T-helper 2 cell treated with Interferon-gamma antibody and Interleukin-4, amounts not matched to agents 100 ng/mL and 5 ng/mL, for 36 hours (primary cell): ENCODE measurements at regions not wholly inside any gene's neighbourhood (a gene's known extent, or its start where the extent isn't known, plus 50 kb on each side); places are given as distances from the start of the nearest gene placed in this dataset.
"Not testable (repeated sequence)": the region's sequence is repeated elsewhere in the genome, so short reads cannot be mapped to it uniquely, and the experiment has no call there.

Experiments
- intact Hi-C: fragments of 100-400 bp; cut with micrococcal nuclease; formaldehyde crosslinking; loops from one replicate; pipeline ENCODE4 v1.15.1; 2023

DNA sequence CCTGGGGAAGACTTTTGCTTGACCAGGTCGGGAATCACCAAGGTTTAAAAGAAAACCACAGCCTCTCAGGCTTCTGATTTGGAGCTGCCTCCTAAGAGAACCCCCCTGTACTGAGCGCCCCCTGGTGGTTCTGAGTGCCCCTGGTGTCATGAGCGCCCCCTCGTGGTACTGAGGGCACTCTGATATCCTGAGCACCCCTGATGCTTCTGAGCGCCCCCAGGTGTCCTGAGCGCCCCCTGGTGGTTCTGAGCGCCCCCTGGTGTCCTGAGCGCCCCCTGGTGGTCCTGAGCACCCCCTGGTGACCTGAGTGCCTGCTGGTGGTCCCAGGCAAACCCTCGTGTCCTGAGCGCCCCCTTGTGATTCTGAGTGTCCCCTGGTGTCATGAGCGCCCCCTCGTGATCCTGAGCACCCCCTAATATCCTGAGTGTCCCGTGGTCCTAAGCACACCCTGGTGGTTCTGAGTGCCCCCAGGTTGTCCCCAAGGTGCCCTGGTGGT, 643.8 kb downstream of the TMEM121 start:
- intact Hi-C loops: not testable (repeated sequence)

DNA sequence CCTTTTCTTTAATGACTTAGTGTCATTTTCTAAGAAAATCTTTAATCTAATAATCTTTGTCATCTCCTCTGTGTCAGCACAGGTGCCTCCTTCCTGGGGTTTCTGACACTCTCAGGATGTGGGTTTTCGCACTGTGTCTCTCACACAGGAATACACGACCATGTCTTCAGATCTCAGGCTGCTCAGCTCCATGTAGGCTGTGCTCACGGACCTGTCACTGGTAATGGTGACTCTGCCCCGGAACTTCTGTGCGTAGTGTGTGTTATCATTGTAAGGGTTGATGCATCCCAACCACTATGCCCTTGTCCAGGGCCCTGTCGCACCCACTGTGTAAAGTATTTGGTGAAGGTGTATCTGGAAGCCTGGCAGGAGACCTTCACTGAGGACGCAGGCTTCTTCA, 647.8 kb downstream of the TMEM121 start:
- intact Hi-C loops: no loop called here

DNA sequence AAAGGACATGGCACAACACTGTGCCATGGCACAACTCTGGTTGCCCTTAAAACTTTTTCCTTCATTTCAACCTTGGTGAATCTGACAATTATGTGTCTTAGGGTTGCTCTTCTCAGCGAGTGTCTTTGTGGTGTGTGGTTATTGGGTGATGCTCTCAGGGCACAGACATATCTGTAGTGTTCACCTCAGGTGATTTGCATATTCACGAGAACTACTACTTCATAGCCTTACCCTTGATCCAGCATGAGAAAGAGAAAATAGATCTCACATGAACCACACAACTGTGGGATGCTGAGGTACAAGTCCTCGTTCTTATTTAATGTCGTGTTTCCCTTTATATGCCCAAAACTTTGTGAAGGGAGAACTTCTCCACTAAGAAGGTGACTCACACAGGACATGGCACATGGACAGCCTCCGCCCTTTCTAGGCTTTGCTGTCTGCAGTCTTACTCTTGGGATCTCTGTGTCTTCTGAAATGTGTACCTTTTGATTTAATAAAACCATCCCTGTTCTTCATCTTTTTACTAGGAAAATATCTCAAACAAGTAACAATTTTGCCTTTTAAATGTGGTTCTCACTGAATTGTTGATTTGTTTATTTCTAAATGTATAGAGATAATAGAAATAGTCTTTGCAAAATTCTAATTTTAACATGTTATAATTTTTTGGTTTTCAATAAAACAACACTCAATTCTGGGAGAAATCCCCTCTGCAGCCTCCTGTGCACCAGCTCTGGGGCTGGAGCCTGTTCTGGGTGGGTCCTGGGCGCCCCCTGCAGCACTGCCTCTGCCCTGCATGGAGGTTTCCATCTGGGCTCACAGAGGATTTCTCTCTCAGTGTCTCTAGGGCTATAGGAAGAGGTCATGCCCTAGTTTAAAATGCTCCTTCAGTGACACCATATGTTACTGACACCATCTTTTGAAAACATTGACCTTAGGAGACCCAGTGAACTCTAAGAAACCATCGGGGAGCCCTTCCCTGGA, 651.2 kb downstream of the TMEM121 start:
- intact Hi-C loops: not testable (repeated sequence)

DNA sequence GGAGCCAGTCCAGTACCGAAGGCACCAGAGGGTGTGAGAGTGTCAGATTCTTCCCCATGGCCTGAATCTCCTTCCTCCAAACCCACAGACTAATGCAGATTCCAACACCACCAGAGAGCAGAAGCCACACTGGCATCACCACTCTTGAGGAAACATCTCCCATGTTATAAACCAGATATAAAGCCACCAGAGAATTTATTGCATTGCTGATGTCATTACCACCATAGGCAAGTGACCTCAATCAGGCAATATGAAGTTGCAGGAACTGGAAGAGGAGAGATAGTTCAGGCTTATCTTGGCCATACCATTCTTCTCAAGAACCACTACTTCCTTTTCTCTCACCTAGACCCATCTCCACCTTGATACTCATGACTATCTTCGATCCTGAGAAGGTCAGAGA, 653.4 kb downstream of the TMEM121 start:
- intact Hi-C loops: no loop called here

DNA sequence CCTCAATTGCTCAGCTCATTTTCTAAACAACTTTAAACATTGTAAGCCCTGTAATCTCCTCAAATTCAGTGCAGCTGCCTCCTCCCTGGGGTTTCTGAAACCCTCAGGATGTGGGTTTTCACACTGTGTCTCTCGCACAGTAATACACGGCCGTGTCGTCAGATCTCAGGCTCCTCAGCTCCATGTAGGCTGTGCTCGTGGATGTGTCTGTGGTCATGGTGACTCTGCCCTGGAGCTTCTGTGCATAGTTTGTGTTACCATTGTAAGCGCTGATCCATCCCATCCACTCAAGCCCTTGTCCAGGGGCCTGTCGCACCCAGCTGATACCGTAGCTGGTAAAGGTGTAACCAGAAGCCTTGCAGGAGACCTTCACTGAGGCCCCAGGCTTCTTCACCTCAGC, 658.4 kb downstream of the TMEM121 start:
- intact Hi-C loops: loop anchor here (2.0 kb wide), 1 partner anchor 16 kb away; no protein-coding TSS in a partner anchor

- intact Hi-C loops: loop anchor here (2.0 kb wide), 1 partner anchor 15 kb away; no protein-coding TSS in a partner anchor
Measured at GRCh38 chr14:106185174-106185836, 658.9 kb downstream of the TMEM121 start.

DNA sequence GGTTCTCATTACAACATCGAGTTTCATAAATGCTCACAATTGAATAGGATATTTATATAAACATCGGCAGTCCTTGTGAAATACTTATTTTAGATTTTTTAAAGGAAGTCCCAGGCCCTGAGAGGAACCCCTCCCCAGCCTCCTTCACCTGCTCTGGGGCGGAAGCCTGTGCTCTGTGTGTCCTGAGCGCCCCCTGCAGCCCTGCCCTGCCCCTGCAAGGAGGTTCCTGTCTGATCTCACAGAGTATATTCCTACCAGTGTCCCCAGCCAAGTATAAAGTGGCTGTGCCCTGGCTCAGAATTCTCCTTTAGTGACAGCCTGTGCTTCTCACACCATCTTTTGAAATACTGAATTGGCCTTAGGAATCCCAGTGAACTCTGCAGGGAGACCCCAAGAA, 659.5 kb downstream of the TMEM121 start:
- intact Hi-C loops: loop anchor here (2.0 kb wide), 1 partner anchor 15 kb away; no protein-coding TSS in a partner anchor

- intact Hi-C loops: no loop called here
Measured at GRCh38 chr14:106187216-106187615, 660.8 kb downstream of the TMEM121 start.

- intact Hi-C loops: not testable (repeated sequence)
Measured at GRCh38 chr14:106192701-106193100, 666.3 kb downstream of the TMEM121 start.

DNA sequence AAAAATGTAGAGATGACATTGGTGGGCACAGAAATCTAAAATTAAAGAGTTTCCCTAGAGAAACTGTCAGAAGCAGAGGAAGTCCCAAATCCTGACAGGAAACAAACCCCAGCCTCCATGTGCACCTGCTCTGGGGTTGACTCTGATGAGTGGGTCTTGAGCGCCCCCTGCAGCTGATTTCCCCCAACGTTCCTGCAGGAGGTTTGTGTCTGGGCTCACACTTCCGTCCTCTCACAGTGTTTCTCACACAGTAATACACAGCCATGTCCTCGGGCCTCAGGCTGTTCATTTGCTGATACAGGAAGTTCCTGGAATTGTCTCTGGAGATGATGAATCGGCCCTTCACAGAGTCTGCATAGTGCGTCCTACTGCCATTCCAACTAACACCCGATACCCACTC, 670.1 kb downstream of the TMEM121 start:
- intact Hi-C loops: not testable (repeated sequence)

- intact Hi-C loops: not testable (repeated sequence)
Measured at GRCh38 chr14:106197264-106197663, 670.9 kb downstream of the TMEM121 start.

- intact Hi-C loops: no loop called here
Measured at GRCh38 chr14:106199097-106199496, 672.7 kb downstream of the TMEM121 start.

GRCh38 chr14:106200541-106201315, 674.3 kb downstream of the TMEM121 start:
- intact Hi-C loops: loop anchor here (2.0 kb wide), 1 partner anchor 16 kb away; no protein-coding TSS in a partner anchor

DNA sequence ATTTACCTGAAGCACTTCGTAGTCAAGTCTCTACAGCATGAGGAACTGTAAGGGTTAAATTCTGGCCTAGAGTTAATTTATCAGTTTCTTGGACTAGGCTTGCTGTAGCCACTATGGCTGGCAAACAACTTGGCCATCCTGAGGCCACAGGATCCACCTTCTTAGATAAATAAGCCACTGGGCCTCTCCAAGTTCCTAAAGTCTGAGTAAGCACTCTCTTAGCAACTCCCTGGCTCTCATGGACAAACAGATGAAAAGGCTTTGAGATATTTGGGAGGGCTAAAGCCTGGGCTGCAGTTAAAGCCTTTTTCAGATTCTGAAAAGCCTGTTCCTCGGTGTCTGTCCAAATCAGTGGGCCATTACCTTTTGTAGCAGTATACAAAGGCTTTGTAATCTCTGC, 675.0 kb downstream of the TMEM121 start:
- intact Hi-C loops: loop anchor here (2.0 kb wide), 1 partner anchor 17 kb away; no protein-coding TSS in a partner anchor

DNA sequence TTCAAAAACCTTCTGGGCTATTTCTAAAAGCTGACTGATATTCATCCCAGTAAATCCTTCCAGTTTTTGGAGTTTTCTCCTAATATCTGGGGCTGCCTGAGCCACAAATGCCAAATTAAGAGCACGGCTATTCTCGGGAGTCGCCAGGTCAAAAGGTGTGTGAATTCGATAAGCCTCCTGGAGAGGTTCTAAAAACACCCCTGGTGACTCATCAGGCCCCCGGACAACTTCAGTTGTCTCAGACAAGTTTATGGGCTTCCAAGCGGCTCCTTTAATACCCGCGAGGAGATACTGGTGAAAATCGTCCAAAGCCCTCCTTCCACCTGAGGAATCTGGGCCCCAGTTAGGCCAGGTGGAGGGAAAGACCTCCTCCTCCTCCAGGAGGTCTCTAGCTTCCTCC, 677.1 kb downstream of the TMEM121 start:
- intact Hi-C loops: no loop called here

DNA sequence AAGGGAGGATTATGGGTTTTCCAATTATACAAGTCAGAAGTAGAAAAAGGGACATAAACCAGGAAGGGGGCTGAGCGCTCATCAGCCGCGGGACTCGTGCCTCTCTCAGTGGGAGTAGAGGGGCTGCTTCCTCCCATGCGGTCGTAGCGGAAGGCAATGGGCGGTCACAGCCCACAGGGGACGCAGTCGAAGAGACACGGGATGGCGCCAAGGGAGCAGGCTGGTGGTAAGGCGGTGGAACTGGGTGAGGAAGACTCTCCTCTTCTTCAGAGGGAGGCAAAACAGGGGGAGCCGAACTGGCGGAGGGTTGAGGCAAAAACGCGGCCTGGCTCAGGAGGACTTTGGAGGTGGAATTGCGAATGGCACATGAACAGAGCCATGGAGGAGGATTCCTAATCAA, 677.7 kb downstream of the TMEM121 start:
- intact Hi-C loops: no loop called here

DNA sequence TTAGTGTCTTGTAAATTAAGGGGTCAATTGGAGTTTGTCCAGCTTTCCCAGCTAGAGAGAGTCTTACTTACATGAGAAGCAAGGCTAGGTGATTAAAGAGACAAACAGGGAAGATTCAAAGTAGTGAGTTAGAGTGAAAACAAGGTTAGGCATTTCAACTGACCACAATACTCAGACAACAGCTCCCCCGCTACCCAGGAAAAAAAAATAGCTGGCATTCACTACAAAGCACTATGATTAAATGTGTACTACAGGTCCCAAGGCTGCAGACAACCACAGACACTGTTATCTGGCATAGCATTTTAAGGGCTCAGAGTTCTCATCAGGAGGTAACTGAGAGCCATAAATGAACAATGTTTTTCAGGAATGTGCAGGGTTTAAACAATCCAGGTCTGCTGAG, 680.9 kb downstream of the TMEM121 start:
- intact Hi-C loops: no loop called here

GRCh38 chr14:106208794-106209193, 682.4 kb downstream of the TMEM121 start:
- intact Hi-C loops: no loop called here

DNA sequence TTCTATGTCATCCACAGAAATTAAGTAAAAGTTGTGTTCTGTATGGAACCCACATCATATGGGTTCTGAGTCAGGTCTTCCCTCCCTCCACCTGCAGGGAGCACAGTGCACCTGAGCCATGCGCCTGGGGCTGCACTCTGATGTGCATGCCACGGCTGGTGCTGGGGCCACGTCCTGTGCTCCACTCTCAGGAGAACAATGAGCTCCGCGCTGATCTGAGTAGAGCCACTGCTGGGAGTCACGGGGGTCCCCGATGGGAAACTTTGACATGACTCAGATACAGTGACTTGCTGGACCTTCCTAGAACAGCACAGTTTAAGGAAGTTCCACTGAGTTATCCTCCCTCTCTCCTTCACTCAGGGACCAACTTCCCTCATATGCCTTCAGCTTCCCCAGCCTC, 683.4 kb downstream of the TMEM121 start:
- intact Hi-C loops: no loop called here

DNA sequence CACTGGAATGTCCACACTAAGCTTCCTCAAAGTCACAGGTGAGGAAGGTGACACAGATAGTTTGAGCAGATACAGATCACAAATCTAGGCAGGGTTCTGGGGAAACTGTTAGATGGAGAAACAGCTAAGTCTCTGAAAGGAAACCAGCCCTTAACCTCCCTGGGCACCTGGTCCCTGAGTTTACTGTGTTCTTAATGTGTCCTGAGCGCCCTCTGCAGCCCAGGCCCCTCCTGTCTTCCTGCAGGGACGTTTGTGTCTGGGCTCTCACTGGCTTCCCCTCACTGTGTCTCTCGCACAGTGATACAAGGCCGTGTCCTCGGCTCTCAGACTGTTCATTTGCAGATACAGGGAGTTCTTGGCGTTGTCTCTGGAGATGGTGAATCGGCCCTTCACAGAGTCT, 684.3 kb downstream of the TMEM121 start:
- intact Hi-C loops: no loop called here

- intact Hi-C loops: no loop called here
Measured at GRCh38 chr14:106211334-106211900, 685.0 kb downstream of the TMEM121 start.
